Hematopoietic multipotent progenitor cell treated with erythropoietin and hydrocortisone succinate and interleukin-3 and kit ligand, for 8 days (in vitro differentiated cells): ENCODE measurements at regions not wholly inside any gene's neighbourhood (a gene's known extent, or its start where the extent isn't known, plus 50 kb on each side); places are given as distances from the start of the nearest gene placed in this dataset.
"Not testable (repeated sequence)": the region's sequence is repeated elsewhere in the genome, so short reads cannot be mapped to it uniquely, and the experiment has no call there.

Source experiments
- DNase-seq: peaks from one replicate; pipeline ENCODE4 v3.0.0-alpha.2; 2015

DNA sequence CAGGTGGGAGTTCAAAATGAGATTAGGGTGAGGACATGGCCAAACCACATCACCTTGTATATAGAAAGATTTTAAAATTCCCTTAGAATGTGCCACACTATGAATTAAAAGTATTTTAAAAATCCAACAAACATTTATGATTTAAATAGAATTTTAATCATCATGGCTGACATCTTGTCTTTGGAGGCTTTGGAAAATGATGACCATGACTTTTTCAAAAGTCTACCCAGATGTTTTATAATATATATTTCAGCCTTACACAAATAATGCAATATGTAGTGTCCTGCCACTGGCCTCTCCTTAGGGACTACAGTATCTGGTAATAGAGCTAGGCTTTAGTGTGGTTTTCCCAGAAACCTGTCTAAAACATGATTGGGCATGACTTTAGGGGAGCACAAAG lies 1353.4 kb upstream of the GOT2 start:
- DNase-seq = no peak

DNA sequence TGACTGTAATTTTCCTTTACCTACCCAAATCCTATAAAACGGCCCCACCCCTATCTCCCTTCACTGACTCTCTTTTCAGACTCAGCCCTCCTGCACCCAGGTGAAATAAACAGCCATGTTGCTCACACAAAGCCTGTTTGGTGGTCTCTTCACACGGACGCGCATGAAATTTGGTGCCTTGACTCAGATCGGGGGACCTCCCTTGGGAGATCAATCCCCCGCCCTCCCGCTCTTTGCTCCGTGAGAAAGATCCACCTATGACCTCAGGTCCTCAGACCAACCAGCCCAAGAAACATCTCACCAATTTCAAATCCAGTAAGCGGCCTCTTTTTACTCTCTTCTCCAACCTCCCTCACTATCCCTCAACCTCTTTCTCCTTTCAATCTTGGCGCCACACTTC lies 1344.7 kb upstream of the GOT2 start:
- not testable (repeated sequence) for DNase-seq

DNA sequence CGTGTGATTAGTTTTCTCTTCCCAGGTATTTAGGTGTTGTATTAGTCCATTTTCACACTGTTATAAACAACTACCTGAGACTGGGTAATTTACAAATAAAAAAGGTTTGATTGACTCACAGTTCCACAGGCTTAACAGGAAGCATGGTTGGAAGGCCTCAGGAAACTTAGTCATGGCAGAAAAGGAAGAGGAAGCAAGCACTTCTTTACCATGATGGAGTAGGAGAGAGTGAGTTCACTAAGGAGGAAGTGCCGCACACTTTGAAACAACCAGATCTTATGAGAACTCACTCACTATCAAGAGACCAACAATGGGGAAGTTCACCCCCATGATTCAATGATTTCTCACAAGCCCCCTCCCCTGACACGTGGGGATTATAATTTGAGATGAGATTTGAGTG lies 1343.7 kb upstream of the GOT2 start:
- no peak for DNase-seq

DNA sequence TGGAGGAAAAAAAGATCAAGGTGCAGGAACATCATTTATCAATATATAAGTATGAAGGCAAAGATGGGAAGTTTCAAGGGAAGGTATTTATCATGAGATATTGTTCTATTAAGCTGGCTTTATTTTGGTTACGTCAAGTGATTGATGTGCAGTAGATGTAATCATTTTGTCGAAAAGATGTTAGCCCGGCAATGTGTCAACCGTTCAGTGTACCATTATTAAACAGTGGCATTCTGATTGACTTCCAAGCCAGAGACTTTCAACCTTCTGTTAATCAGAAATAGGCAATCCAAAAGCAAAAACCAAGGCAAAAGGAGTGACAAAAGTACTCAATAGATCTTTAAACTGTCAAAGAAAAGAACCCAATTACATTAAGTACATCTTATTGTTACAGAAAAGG lies 1340.3 kb upstream of the GOT2 start:
- DNase-seq = no peak

DNA sequence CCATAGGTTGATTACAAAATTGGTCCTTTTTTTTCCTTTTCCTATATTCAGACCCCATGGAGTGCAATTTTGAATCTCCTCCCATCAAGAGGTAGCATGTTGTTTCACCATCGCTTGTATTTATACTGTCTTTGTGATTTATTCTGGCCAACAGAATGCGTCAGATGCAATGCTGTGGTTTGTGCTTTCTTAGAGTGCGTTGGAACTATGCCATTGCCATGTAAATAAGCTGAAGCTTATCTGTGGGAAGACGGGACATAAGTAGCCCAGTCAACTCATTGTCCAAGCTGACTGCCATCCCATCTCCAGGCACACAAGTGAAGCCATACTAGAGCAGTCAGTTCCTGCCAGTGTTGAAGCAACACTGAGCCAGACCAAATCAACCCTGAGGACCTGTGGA lies 1339.3 kb upstream of the GOT2 start:
- no peak for DNase-seq

DNA sequence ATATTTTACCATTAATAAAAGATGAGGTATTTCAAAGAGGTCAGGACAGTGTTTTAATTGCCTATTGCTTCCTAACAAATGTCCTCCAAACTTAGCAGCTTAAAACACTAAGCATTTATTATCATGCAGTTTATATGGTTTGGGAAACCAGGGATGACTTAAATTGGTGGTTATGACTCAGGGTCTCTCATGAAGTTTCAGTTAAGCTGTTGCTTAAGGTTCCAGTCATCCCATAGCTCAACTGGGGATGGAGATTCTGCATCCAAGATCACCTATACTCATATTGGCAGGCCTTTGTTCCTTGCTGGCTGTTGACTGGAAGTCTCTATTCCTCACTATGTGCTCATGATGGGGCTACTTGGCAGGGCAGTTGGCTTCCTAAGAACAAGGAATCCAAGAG lies 1329.9 kb upstream of the GOT2 start:
- DNase-seq = no peak

DNA sequence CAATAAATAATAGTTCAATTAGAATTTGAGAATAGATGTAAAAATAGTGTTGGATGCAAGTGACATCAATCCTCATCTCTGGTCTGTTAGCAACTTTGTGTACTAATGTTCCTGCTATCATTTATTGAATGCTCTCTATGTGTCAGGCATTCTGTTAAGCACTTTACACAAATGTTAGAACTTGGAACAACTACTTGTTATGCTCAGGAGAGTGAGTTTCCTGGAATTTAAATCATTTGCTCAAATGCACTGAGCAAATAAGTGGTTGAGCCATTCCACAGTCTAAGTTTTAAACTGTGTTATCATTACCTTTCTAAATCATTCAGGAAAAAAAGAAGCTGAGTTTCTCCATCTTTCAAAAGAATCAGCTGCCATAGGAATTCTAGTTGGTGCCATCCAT lies 1327.3 kb upstream of the GOT2 start:
- no peak for DNase-seq

DNA sequence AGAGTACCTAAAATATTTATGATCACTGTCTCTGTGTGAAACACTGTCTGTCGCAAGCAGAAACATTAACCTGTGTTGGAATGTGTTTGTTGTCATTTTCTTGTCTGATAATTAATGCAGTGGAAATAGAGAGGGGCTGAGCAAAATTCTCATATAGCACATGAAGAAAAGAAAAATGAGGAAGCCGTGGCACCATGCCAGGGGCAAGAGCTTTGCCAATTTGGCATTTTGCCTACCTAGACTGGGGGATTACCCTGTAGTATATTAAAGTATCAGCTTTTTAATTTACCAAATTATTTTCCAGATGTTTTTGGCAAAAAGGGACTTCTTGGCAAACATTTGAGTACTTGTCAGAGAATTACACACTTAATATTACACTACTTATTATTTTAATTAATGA lies 1326.6 kb upstream of the GOT2 start:
- no peak for DNase-seq

DNA sequence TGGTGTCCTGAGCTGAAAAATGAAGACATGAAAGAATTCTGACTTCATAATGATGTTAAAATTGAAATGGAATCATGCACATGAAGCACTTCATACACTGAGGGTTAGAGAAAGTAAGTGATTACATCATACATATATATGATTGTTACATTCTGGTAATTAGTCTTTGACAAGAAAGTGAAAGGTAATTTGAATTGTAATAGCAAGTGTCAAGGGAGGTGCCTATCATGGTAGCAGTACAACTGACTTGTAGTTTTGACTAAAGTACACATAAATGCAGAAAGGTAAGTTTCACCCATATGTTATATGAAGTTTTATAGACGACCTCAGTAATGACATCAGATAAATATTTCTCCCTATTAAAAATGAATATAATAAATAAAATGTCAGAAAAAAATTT lies 1325.0 kb upstream of the GOT2 start:
- no peak for DNase-seq

- no peak for DNase-seq
Observed at GRCh38 chr16:60041671-60042070, 1307.6 kb upstream of the GOT2 start.

DNA sequence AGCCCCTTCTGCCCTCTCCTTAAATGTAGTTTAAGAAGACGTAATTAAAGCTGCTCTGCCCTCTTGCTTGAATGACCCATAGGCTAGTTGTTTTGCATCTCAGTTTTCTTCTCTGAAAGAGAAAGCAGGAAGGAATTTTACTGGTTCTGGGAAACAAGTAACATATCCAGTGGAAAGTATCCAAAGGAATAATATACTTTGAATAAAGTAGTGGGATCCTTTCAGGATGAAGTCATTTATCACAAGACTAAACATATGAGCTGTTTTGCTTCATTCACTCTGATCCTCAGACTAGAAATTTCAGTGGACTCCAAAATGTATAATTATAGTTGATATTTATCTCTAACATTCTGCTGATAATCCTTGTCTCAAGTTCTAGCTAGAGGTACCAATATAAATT lies 1297.6 kb upstream of the GOT2 start:
- DNase-seq = no peak

- DNase-seq = no peak
Observed at GRCh38 chr16:60027351-60027750, 1293.2 kb upstream of the GOT2 start.

DNA sequence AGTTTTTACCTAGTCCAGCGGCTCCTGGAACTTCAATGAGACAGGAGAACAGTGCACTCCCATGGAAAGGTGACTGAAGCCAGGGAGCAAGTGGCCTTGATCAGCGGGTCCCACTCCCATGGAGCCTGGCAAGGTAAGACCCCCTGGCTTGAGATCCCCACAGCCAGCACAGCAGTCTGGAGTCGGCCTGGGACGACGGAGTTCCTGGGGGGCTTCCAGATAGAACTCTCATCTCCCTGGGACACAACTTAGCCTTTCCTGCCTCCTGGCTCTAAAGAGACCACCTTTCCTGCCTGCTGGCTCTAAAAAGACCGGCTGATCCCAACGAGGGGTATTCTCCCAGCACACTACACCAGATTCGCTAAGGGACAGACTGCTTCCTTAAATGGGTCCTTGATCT lies 1279.0 kb upstream of the GOT2 start:
- no peak for DNase-seq

DNA sequence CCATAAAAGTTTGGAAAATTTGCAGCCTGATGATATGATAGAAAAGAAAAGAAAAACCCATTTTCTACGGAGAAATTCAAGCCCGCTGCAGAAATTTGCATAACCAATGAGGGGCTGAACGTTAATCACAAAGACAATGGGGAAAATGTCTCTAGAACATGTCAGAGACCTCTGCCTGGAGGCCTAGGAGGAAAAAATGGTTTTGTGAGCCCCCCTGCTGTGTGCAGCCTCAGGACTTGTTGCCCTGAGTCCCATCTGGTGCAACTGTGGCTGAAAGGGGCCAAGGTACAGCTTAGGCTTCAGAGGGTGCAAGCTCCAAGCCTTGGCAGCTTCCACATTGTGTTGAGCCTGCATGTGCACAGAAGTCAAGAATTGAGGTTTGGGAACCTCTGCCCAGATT lies 1267.4 kb upstream of the GOT2 start:
- no peak for DNase-seq

DNA sequence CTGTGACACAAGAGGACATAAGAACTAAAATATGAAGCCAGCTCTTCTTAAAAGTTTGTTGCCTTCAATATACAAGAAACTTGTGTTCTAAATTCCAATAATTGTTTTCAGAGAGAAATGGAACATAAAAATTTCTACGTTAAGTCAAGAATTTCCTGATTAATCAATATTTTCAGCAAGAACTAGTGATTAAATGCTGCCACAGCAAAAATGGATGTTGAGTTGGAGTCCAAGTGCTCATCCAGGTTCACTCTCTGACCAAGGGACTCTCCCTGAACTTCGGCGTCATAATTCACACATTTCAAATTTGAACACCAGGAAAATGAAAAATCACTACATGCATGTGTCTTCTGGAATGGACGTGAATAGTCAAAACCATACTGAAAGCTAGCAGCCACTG lies 1263.6 kb upstream of the GOT2 start:
- no peak for DNase-seq

GRCh38 chr16:59993101-59993500 lies 1259.0 kb upstream of the GOT2 start:
- DNase-seq = no peak

DNA sequence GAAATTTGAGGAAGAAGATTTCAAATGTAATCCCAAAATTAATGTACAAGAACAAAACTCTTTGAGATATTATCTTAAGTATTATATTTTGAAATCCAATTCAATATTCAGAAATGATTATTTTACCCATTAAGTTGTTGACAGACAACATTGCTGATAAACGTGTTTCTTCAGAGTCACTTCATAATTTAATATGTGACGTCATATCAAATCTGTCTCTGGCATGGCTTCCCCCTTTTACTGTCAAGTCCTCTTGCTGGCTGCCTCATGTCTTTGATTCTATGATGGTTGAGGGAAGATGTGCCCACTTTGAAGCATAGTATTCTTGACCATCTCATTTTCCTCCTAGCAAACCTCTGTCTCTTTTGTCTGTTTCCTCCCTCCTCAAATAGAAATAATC lies 1257.1 kb upstream of the GOT2 start:
- no peak for DNase-seq

GRCh38 chr16:59988591-59988990 lies 1254.5 kb upstream of the GOT2 start:
- DNase-seq = no peak

GRCh38 chr16:59975953-59976352 lies 1241.8 kb upstream of the GOT2 start:
- no peak for DNase-seq

DNA sequence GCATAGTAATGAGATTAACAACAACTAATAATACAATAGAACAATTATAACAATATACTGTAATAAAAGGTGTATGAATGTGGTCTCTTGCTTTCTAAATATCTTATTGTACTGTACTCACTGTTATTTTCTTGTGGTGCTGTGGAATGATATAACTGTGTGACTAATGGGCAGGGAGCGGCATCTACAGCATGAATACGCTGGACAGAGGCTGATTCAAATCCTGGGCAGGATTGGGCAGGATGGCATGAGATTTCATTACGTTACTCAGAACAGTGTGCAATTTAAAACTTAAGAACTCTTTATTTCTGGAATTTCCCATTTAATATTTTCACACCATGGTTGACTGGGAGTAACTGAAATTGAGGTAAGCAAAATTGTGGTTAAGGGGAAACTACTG lies 1239.8 kb upstream of the GOT2 start:
- DNase-seq = no peak

GRCh38 chr16:59971264-59971663 lies 1237.1 kb upstream of the GOT2 start:
- DNase-seq = no peak

GRCh38 chr16:59964232-59964924 lies 1230.3 kb upstream of the GOT2 start:
- DNase-seq = no peak

- DNase-seq = no peak
Observed at GRCh38 chr16:59959311-59959710, 1225.2 kb upstream of the GOT2 start.

DNA sequence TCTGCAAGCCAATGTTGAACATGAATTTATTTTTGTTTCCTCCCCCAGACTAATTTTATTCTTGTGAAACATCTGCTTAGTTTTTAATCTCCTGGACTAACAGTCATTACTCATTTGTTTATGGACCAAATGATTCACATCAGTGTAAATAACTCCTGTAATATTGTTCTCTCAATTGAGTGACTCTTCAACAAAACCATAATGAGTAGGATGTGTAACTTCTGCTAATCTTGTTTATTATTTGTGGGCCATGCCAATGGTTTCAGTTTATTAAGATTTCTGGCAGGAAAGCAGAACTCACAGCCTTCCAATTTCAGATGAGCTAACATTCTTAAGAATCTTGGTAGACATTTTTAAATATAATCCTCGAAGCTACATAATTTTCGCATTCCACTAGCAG lies 1216.3 kb upstream of the GOT2 start:
- DNase-seq = no peak

- not testable (repeated sequence) for DNase-seq
Observed at GRCh38 chr16:59944041-59944440, 1209.9 kb upstream of the GOT2 start.

DNA sequence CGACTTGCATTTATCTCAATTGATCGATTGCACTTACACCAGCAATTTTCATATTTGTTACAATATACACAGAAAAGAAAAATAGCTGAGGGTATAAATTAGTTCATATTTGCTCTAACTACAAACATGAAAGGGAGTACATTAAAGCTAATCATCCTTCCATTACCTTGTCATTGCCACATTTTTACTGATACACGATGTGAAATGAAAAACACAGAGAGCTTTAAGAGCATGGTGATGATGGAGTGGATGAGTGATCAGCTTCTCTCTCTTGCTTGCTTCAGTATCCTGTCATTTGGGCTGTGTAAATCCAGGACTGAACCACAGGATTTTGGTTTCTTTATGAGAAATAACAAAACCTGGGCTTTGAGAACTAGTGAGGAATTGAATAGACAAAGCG lies 1207.5 kb upstream of the GOT2 start:
- no peak for DNase-seq
